Transverse colon (tissue), 4 donors: ENCODE measurements at regions not wholly inside any gene's neighbourhood (a gene's known extent, or its start where the extent isn't known, plus 50 kb on each side); places are given as distances from the start of the nearest gene placed in this dataset.

Experiments
- DNase-seq: peaks from one replicate; pipeline ENCODE4 v3.0.0-alpha.2; 2019
- H3K27ac ChIP-seq, 4 donors: fragments of 200-600 bp; sonication (generic); 2 replicates each; pipeline ENCODE4 v1.5.1; 2016 to 2018; ENCODE audit warnings: inconsistent platforms in 4 of 4
- H3K27me3 ChIP-seq: fragments of 200-600 bp; sonication (generic); 2 replicates; pipeline ENCODE4 v1.5.1; 2017; ENCODE audit warnings: inconsistent platforms
- H3K36me3 ChIP-seq, 4 donors: fragments of 200-600 bp; sonication (generic); 2 replicates each; pipeline ENCODE4 v1.5.1; 2017 to 2019; ENCODE audit warnings: inconsistent platforms in 4 of 4
- H3K4me1 ChIP-seq, 4 donors: fragments of 200-600 bp; sonication (generic); 2 replicates each; pipeline ENCODE4 v1.5.1; 2017 to 2020; ENCODE audit warnings: inconsistent platforms in 4 of 4
- H3K4me3 ChIP-seq, 4 donors: fragments of 200-600 bp; sonication (generic); 1 replicate in 1 of 4; 2 replicates in 3 of 4; pipeline versions ENCODE4 v1.5.1 to v1.6.1; 2017 to 2019; ENCODE audit warnings: inconsistent platforms in 4 of 4
- H3K9me3 ChIP-seq, 2 donors: fragments of 200-600 bp; sonication (generic); 2 replicates each; pipeline ENCODE4 v1.5.1; 2017 to 2019; ENCODE audit warnings: inconsistent platforms in 2 of 2
- CTCF ChIP-seq, 5 experiments: fragments of 200-600 bp in 3 of 5; fragments of 450-650 bp in 2 of 5; sonication (generic) in 3 of 5; IDR thresholded peaks; 1 replicate in 2 of 5; 2 replicates in 3 of 5; pipeline ENCODE4 v1.5.1; 2016 to 2017; ENCODE audit warnings: antibody characterized with exemption in 5 of 5, inconsistent platforms in 3 of 5, mild to moderate bottlenecking in 2 of 5, moderate library complexity in 1 of 5
- EP300 ChIP-seq: sonication (generic); formaldehyde crosslinking; IDR thresholded peaks from one replicate; pipeline ENCODE4 v1.6.1; 2017; ENCODE audit warnings: antibody characterized with exemption, low read depth
- POLR2A ChIP-seq: fragments of 450-650 bp; IDR thresholded peaks from one replicate; pipeline ENCODE4 v1.6.1; 2016; ENCODE audit warnings: antibody characterized with exemption, mild to moderate bottlenecking, moderate library complexity
- POLR2AphosphoS5 ChIP-seq, 3 donors: sonication (generic); formaldehyde crosslinking; IDR thresholded peaks; one replicate each; pipeline ENCODE4 v1.6.1; 2016; ENCODE audit warnings: antibody characterized with exemption in 3 of 3
- WGBS, 2 donors: methylation state at CpG; one replicate each; pipeline ENCODE4 v1.1.5; 2018; ENCODE audit warnings: low coverage in 1 of 2; 5-methylcytosine and 5-hydroxymethylcytosine counted together
- in situ Hi-C, 4 donors: fragments of 200-750 bp; cut with MboI; loops; one replicate each; pipeline versions ENCODE4 v1.15.0 to v1.15.1; 2017; ENCODE audit warnings: low sequenced_read_pairs in 3 of 4, low pct_ligation_motif_present in 1 of 4, low pct_unique_long_range_greater_than_20kb in 1 of 4
- intact Hi-C: fragments of 100-400 bp; cut with DNase I; formaldehyde crosslinking; loops from one replicate; pipeline ENCODE4 v1.15.1; 2023; ENCODE audit warnings: low total_unique reads

- H3K27ac ChIP-seq: no peak overlapping the region
- no peaks in the 10 kb centered on the region for H3K9me3 ChIP-seq
- intact Hi-C loops (no loop called here), in situ Hi-C loops (loop anchor here in 3 of 4 donors (10.0 to 25.0 kb wide), 4 partner anchors 320 to 653 kb away; no protein-coding TSS in a partner anchor)
- H3K36me3 ChIP-seq: no peaks in the 10 kb centered on the region
- no peak overlapping the region for H3K4me3 ChIP-seq
- TF ChIP-seq CTCF (IDR thresholded peaks at IDR 0.05) (no peak), EP300 (no peak), POLR2AphosphoS5 (IDR thresholded peaks at IDR 0.05) (no peak), POLR2A (no peak)
- 85 to 95% methylated on average over 2 of the region's 2 CpGs for WGBS, 2 donors
- H3K4me1 ChIP-seq: peaks cover 3 to 33% (median 7%) of the 10 kb centered on the region in 4 donors
- DNase-seq: no peak
- no peaks in the 10 kb centered on the region for H3K27me3 ChIP-seq
These were observed 102.6 kb upstream of the AGR3 start for GRCh38 chr7:16984375-16984774.

- in situ Hi-C loops (loop anchor here in 3 of 4 donors (10.0 to 25.0 kb wide), 4 partner anchors 319 to 652 kb away; no protein-coding TSS in a partner anchor), intact Hi-C loops (no loop called here)
- TF ChIP-seq CTCF (IDR thresholded peaks at IDR 0.05): no peak
- no peak for TF ChIP-seq POLR2A
- no peak for TF ChIP-seq POLR2AphosphoS5 (IDR thresholded peaks at IDR 0.05)
- TF ChIP-seq EP300: no peak
These were observed 103.8 kb upstream of the AGR3 start for GRCh38 chr7:16985621-16986020.

DNA sequence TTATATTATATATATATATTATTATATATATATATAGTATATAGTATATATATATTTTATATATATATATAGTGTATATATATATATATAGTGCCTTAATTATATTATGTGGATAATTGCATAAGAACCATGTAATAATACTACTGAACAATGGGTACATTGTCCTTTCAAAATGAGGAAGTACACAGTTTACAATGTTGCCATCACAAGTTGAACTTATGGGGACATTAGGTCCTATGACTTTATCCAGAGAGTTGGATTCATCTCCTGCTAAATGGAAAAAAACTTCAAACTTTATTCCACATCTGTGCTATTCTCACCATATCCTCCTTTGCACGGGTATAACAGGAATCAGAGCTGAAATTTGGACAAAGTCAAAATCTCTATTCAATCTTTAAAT, 105.0 kb upstream of the AGR3 start:
- no peaks in the 10 kb centered on the region for H3K36me3 ChIP-seq
- intact Hi-C loops: no loop called here

More at GRCh38 chr7:16985621-16986020, 103.8 kb upstream of the AGR3 start:
- DNase-seq: no peak
- no peak overlapping the region for H3K27ac ChIP-seq
- 70 to 91% methylated on average over 1 of the region's 1 CpG for WGBS, 2 donors
- H3K4me3 ChIP-seq: no peak overlapping the region
- peaks cover 5 to 35% (median 12%) of the 10 kb centered on the region in 4 donors for H3K4me1 ChIP-seq
- H3K9me3 ChIP-seq: no peaks in the 10 kb centered on the region
- H3K36me3 ChIP-seq: no peaks in the 10 kb centered on the region
- no peaks in the 10 kb centered on the region for H3K27me3 ChIP-seq

More for the DNA sequence above, 105.0 kb upstream of the AGR3 start:
- DNase-seq: no peak
- H3K4me1 ChIP-seq: peaks cover 5 to 35% (median 12%) of the 10 kb centered on the region in 4 donors
- no peaks in the 10 kb centered on the region for H3K9me3 ChIP-seq
- TF ChIP-seq CTCF (IDR thresholded peaks at IDR 0.05): no peak
- no peak for TF ChIP-seq POLR2A
- no peak for TF ChIP-seq POLR2AphosphoS5 (IDR thresholded peaks at IDR 0.05)
- TF ChIP-seq EP300: no peak
- no peaks in the 10 kb centered on the region for H3K27me3 ChIP-seq
- in situ Hi-C loops: loop anchor here in 3 of 4 donors (10.0 to 25.0 kb wide), 4 partner anchors 318 to 651 kb away; no protein-coding TSS in a partner anchor
- WGBS, 2 donors: 73 to 83% methylated on average over 1 of the region's 1 CpG
- H3K4me3 ChIP-seq: no peak overlapping the region
- H3K27ac ChIP-seq: no peak overlapping the region
